HG03060 (cell line): ENCODE measurements at regions not wholly inside any gene's neighbourhood (a gene's known extent, or its start where the extent isn't known, plus 50 kb on each side); places are given as distances from the start of the nearest gene placed in this dataset.
A peak's percentile ranks its signal among the peaks of the same experiment; 100 is the strongest.

Experiments
- ATAC-seq: cut with Tn5 transposase; IDR thresholded peaks from one replicate; pipeline ENCODE4 v1.9.1; 2021; ENCODE audit warnings: low read depth, moderate number of reproducible peaks; ENCODE audit not compliant: unreplicated experiment

DNA sequence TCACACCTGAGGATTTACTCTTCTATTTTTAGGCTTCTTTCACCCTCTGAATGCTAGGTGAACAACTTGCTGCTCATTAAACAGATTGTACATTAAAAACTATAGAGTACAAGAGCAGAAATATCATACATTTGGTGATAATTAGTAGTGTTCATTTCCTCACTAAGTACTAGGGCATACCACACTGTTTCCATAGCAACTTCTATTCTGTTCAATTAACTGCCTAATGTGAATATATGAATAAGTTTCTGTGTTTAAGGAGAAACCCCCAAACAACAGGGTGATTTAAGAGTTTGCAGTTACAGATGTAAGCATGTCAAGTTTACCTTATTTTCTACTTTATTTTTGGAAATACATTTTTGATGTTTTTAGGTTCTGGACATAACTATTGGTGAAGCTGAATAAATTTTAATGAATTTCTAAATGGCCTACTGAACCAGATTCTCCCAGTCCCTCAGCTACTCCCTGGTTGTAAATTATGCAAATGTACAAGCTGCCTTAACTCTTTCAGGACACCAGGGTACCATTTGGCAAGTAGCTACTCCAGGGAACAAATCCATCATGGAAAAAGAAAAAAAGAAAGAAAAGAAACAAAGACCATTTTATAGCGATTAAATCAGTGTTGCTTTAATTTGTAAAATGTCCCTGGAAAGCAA lies 199.8 kb upstream of the NAV3 start:
- ATAC-seq = no peak

DNA sequence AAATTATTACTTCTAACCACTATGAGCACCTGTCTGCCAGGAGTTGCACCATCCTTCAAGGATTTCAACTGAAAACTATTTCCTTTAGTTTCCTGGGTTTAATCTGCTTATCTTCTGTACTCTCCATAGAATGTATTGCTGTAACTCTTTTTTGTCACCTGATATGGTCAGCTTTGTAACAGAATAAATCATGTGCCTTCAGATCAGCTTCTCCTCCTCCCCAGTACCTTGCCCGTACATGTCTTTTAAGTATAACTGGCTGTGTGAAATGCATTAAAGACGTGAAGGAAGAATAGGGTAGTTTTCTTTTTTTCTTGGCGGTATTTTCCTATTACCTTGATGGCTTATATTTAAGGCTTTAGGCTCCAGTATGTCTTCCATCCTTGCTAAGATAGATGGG lies 200.3 kb upstream of the NAV3 start:
- no peak for ATAC-seq

DNA sequence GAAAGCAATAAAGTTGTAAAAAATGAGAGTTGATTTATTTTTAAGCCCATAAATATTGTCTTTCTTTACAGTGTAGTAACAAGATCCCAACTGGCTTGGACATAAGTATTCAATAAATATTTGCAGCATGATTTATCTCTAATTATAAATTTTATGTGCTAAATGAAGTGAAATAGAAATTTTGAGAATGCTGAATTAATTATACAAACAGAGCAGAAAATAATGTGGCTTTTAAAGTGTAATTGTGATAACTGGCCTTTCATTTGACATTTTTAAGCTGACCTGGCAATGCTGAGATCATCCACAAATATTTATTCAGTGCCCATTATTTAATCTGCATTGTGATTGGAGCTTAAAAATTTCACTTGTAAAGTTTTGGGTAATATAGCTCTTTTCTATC lies 201.6 kb upstream of the NAV3 start:
- no peak for ATAC-seq

DNA sequence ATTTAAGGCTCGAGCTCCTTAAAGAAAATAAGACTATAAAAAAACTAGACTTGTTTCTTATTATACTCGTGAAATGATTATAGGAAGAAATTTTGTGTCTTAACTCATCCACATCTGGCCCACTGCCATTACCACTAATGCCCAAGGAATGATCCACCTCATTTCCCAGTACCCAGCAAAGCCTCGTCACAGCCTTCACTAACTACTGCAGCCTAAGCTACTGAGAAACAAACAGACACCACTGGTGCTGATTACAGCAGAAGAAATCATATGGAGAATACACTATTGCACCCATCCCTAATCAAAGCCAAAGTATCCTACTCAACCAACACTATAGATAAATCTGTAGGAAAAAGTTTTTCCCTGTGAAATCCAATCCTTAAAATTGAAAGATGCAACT lies 205.3 kb upstream of the NAV3 start:
- no peak for ATAC-seq

DNA sequence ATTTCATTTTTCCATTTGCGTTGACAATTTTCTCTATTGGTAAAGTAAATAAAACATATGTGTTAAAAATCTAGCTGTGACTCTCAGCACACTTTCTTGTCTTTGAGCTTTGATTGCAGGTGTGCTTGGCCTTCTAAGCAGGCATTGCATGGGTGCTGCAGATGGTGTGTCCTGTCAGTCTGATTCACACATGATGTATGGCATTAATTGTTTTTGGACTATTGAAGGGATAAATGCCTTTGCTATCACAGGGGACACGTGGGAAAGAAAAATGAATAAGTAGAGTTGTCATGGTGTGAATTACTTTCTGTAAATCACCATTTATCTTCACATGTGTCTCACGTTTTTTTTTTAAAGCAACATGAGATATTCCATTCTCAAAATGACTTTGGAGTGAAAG lies 211.3 kb upstream of the NAV3 start:
- no peak for ATAC-seq

DNA sequence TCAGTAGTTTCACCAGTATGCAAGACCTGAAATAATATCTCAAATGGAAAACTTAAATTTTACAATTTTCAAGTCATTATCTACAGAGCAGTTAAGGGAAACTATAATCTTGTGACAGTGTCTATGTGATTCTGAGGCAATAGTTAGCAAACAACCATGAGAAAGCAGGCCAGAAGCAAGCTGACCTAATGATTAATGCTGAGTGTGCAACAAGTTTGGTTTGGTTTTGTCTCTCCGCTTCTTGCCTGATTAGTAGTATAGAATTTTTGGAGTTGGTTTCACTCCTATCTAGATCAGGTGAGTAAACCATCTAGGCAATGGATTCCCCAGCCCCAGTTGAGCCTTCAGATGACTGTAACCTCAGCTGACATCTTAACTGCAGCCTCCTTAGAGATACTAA lies 212.9 kb upstream of the NAV3 start:
- ATAC-seq = no peak

DNA sequence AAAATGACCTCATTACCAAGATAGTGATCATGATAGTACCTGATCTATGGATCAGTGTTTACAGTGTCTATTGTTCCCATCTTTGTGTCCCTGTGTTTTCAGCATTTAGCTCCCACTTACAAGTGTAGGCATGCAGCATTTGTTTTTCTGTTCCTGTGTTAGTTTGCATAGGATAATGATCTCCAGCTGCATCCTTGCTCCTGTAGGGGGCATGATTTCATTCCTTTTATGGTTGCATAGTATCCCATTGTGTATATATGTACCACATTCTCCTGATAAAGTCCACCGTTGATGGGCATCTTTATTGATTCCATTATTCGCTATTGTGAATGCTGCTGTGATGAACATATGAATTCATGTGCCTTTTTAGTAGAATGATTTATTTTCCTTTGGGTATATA lies 215.4 kb upstream of the NAV3 start:
- no peak for ATAC-seq

DNA sequence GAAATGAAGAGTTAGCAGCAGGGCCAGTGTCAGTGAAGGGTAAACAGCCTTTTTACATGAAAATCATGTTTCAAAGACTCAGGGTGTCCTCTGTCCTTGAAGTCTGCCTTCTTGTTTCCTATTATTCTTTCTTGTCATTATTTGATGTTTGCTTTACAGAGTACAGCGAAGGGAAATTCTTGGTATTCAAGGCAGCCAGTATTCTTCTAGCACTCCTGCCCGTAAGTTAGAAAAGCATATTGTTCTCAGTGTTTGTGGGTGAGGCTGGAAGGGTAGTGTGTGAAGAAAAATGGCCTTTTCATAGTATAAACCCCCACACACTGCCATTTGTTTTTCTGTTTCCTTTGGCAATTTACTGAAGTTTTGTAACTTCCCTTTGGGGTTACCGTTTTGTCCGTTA lies 217.3 kb upstream of the NAV3 start:
- ATAC-seq = no peak

DNA sequence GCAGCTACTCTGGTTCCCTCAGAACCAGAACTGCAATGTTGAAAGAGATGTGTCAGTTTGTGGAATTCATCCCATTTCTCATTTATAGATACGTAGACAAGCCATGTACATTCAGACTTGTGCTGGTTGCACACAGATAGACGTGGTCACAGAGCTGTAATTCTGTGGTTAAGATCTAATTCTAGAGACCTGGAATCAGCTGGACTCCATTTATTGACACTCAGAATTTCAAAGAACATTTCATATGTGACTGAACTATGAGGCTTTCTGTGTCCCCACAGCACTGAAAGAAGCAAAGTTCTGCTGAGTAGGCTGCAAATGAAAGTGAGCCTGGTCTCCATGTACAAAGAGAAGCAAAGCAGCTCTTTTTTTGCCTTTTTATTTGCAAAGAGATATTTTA lies 220.2 kb upstream of the NAV3 start:
- ATAC-seq = no peak

DNA sequence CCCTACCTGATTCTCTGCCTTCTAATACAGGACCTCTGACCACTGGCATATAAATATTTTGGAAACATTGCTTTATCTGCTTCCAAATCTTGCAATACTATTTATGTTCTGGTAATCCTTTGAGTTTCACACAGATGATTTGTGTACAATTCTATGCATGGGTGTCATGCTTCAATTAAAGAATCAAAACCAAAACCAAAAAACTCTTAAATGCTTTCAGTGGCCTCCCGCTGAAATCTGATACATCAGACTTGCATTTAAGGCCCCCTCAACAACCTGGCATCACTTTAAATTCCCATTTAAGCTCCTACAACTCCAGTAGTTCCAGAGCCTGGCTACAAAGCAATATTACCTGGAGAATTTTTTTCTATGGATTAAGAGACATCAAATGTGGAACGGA lies 221.7 kb upstream of the NAV3 start:
- ATAC-seq = no peak

DNA sequence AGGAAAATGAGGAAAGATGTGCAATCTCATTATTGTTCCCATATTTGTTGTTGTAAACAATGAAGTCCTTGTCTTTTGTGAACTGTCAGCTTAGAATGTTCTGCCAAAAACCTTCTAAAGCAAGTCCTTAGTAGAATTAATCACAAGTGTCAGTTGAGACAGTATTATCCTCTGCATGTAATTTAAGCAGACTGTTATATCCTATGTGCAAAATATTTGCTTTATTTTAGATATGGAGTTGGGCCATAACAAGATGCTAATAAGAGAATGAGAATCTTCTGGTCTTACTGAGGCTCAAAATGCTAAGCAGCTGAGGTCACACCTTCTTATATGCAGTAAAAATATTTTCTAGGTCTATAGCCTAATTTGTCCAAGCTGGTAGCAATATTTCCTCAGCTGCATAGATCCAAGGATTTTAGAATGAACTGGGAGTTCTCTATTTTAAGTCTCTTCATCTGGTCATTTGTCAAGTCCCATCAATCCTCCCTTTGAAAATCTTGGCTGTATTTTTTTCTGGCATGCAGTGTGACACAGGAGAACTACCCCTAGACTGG lies 222.3 kb upstream of the NAV3 start:
- ATAC-seq = no peak

DNA sequence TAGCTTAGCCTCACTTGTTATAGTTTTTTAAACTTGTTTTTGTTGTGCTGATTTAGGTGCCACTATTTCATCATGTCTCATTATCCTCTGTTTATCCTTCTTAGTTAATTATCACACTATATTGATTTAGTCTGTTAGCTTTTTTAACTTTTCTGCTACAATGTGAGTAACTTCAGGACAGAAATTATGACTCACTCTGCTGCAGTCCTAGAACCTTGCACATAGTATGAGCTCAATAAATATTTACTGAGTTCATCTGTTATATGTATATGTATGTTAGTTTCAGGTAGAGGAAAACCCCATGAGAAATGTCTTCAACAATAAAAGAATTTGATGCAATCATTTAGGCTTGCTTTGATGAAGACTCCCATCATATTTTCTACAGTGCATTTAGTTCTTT lies 224.3 kb upstream of the NAV3 start:
- peak; percentile 36 for ATAC-seq

DNA sequence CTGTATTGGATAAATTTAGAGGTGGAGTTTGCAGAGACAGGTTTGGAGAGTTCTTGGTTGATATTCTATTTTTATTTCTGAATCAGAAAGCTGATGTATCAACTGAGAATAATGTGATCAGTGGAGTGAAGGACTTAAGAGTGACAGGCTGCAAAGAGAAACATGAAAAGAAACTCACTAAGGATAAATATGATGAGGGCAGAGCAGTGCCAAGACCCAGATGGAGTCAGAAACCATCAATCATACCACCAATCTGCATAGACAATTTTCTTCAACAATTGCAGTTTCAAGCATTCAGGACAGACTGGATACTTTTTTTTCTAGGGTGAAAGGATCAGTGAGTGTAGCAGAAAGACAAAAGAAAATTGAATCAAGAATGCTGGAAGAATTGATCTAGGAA lies 226.7 kb upstream of the NAV3 start:
- ATAC-seq = no peak

DNA sequence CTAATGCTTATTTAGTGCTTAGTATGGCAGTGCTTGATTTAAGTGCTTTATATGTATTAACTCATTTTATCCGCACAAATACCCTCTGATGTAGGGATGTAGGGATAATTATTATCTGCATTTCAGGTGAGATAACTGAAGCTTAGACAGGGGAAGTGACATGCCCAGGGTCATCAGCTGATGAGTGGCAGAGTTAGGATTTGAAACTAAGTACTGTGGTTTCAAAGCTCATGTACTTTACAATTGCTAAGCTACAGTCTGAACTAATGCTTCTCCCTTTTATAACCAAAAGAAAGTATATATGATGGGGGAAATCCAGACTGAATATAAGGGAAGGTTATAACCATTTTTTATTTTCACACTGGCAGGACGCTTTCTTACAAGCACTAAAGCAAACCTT lies 229.6 kb upstream of the NAV3 start:
- no peak for ATAC-seq

DNA sequence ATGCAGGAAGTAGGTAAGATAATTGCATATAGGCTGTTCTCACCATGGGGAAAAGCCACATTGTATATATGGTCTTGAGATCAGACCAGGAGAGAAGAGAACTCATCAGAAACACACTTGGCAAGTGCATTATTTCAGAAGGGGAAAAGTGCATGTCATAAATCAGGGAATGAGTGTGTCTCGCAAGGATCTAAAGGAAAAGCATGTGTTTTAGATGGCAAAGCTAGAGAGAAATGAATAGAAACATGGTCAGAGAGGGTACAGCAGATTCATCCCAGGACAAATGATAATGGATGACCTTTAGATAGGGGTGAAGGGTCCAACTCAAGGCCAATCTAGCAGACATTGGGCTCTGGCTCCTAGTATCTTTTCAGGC lies 230.2 kb upstream of the NAV3 start:
- no peak for ATAC-seq

DNA sequence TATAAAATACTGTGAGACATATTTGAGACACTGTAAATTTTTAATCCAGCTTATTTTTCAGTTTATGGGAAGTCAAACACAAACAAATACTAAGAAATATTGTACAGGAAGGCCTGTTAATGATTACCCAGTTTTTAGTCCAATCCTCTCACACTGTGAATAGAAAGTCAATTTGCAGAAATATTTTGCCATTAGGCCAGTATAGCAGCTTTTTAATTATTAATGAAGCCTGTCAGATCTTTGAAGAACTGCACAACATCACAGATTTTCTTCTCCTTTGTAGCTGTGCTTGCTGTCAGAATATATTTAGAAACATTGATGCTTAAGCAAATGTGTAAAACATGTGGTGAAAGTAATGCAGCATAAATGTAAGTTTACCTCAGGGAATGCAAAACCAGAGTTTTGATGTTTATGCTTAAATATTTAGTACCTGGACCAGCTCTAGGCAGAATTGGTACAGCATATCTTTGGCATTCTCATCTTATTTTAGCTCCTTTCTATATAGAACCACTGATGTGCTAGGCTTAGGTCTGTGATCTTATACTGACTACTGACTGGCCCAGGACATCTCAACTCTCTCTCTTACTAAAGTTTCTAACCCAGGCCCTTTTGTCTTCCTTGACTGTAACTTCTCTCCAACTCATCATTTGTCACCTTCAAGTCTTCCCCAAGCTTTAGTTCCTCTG lies 230.8 kb upstream of the NAV3 start:
- ATAC-seq = peak; percentile 58

DNA sequence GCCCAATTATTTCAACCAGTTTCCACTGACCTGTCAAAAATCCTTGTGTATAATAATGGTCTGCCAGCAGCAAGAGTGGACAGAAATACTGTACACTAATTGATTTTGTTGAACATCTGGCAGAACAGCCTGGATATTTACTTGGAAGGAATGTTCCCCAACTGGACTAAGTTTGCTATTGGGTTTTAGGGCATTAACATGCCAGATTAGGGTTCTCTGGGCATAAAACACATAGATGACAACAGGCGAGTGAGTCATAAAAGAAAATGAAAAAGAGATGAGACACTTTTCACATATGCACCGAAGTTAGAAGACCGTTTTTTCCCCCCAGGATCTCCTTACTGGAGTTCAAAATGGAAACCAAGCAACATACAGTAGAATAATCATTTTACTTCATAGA lies 236.3 kb upstream of the NAV3 start:
- no peak for ATAC-seq

DNA sequence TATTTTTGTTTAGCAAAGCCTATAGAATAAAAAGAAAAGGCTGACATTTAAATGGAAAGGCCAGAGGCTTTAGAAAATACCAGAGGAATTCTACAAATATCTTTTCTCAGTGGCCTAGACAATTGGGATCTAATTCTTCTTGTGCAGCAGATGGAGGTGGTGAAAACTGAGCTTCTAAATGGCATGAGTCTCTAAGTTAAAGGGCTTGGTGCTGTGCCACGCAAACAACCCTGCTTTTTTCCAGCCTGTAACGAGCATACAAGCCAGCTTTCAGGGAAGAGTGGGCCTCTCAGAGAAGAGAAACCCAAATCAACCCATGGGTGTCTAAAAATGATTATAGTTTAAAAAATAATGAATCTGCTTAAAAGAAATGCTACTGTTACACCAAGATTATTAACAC lies 237.9 kb upstream of the NAV3 start:
- ATAC-seq = no peak

DNA sequence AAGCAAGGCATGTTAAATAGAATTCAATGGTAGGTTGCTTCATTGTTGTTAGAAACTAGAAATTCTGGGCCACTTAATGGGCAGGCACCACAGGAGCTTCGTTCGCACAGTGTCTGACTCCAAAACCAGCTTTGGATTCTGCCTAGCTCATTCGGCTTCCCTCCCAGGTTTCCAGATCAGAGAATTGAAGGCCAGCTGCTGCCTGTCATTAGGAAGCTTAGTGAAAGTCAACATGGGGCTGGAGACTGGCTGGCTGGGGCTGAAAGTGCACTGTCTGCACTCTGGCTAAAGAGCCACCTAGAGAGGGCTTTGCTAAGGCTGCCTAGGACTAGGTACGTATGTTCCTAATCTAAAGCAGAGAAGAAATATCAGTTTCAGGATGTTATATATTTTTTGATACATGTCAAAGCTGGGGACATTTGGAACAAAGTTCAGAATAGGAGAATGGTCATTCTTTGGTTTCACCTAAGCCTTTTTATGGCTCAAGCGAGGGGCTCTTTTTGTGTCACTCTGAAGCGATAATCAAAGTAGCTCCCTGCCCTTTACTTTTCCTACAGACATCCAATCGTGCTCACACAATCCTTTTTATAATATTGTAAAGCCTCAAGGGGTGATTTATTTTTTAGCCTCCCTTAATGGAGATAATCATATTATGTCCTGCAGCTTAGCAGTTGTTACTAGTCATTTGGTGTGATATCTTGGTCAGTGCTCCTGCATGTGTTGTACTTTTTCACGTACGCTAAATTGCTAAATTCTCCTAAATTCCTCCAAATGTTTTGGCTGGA lies 238.5 kb upstream of the NAV3 start:
- no peak for ATAC-seq

DNA sequence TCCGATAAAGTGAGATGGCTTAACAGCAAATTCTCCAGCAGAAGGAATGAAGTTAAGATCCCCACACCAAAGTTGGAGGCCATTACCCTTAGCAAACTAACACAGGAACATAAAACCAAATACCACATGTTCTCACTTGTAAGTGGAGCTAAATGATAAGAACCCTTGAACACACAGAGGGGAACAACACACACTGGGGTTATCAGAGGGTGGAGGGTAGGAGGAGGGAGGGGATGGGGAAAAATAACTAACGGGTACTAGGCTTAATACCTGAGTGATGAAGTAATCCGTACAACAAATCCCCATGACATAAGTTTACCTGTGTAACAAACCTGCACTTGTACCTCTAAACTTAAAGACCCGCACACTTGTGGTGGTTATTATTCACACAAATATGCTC lies 240.4 kb upstream of the NAV3 start:
- ATAC-seq = no peak

DNA sequence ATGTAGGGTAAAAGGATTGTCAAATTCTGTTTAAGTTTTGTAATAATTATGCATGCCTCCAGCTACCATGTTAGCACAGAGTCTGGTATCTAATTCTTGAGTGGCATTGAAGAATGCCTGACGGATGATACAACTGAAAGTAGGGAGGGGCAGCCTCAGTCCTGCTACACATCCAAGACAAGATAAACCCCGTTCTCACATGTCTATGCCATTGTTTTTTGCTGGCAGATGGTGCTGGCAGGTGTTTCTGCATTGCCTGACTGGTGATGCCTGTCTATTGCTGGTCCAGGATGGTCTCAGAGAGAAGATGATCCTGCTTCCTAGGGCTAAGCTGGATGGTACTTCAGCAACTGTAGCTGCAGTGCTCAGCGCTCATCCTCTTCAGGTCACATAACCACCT lies 245.8 kb upstream of the NAV3 start:
- no peak for ATAC-seq
